Astrocyte of the cerebellum (primary cell): ENCODE measurements at regions not wholly inside any gene's neighbourhood (a gene's known extent, or its start where the extent isn't known, plus 50 kb on each side); places are given as distances from the start of the nearest gene placed in this dataset.
"Not testable (repeated sequence)": the region's sequence is repeated elsewhere in the genome, so short reads cannot be mapped to it uniquely, and the experiment has no call there.

ENCODE experiments used
- DNase-seq: peaks from one replicate; pipeline ENCODE4 v3.0.0-alpha.2; 2011; ENCODE audit warnings: low read depth
- H3K4me3 ChIP-seq: 2 replicates; pipeline ENCODE4 v1.5.1; 2011; ENCODE audit warnings: mild to moderate bottlenecking, low read depth, low read length, moderate library complexity
- in situ Hi-C: cut with HindIII; loops from 2 replicates; pipeline ENCODE4 v1.10.0; 2017; ENCODE audit warnings: low sequenced_read_pairs
- TF ChIP-seq, protein P1 (sequence below): IDR thresholded peaks from 2 replicates; pipeline ENCODE4 v1.5.1; 2012; ENCODE audit warnings: low read length, low read depth, moderate library complexity, mild to moderate bottlenecking; ENCODE audit errors: missing control alignments

GRCh38 chr10:8311526-8312070 is 257.1 kb downstream of the GATA3 start:
- no peak for DNase-seq
- in situ Hi-C loops: no loop called here
- TF ChIP-seq, protein P1, sequence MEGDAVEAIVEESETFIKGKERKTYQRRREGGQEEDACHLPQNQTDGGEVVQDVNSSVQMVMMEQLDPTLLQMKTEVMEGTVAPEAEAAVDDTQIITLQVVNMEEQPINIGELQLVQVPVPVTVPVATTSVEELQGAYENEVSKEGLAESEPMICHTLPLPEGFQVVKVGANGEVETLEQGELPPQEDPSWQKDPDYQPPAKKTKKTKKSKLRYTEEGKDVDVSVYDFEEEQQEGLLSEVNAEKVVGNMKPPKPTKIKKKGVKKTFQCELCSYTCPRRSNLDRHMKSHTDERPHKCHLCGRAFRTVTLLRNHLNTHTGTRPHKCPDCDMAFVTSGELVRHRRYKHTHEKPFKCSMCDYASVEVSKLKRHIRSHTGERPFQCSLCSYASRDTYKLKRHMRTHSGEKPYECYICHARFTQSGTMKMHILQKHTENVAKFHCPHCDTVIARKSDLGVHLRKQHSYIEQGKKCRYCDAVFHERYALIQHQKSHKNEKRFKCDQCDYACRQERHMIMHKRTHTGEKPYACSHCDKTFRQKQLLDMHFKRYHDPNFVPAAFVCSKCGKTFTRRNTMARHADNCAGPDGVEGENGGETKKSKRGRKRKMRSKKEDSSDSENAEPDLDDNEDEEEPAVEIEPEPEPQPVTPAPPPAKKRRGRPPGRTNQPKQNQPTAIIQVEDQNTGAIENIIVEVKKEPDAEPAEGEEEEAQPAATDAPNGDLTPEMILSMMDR: no peak
- no peak overlapping the region for H3K4me3 ChIP-seq

DNA sequence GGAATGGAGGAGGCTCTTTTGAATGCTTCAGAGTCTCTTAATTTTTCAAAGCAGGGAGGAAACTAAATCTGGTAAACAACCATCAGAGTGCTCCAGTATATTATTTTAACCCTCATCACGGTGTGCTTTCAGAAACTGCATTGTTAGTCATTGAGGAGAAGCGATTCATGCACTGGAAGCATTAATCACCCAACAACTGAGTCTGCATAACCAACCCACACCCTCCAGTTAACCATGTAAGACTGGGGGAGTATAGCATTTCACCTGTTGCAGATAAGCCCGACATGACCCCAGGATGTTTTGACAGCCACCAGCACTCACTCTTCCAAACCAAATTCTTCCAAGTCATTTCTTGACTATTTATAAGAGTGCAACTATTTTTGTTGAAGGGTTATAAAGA is 257.6 kb downstream of the GATA3 start:
- in situ Hi-C loops: no loop called here
- DNase-seq: no peak
- no peak overlapping the region for H3K4me3 ChIP-seq
- TF ChIP-seq, protein P1: no peak

DNA sequence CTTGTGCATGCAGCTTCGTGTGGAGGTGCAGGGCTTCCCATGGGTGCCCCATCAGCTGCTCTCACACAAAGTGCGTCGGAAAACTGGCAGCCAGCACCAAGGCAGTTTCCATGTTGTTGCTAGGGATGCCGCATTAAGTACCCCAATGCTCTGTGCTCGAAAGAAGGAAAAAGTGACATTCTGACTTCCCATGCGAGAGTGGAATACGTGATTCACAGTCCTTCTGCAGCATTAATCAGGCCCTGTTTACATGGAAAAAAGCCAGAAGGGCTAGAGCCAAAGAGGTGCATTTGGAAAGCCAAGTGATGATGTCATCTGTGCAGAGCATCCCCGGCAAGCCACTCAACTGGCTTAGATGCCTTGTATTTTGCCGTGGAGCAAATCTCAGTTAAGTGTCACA is 258.3 kb downstream of the GATA3 start:
- TF ChIP-seq, protein P1: no peak
- in situ Hi-C loops: no loop called here
- no peak overlapping the region for H3K4me3 ChIP-seq
- DNase-seq: no peak

GRCh38 chr10:8314486-8314885 is 260.0 kb downstream of the GATA3 start:
- in situ Hi-C loops: no loop called here
- TF ChIP-seq, protein P1: no peak
- no peak for DNase-seq
- no peak overlapping the region for H3K4me3 ChIP-seq

DNA sequence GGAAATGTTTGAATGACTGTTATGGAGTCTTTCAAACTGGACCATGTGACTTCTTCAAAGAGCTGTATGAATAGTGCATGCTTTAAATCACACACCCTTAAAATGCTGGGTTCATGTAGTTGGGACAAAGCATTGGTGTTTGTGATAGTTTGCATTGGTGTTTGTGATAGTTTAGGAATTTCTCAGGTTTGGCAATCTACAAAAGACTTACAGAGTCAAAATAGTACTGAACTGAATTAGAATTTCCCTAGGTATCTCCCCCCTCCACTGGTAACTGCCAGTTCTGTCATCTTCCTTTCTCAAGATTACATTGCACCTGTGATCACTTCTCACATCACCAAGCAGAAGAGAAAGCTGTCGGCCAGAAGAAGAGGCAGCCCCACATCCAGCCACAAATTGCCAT is 261.1 kb downstream of the GATA3 start:
- no peak overlapping the region for H3K4me3 ChIP-seq
- TF ChIP-seq, protein P1: no peak
- in situ Hi-C loops: no loop called here
- DNase-seq: no peak

DNA sequence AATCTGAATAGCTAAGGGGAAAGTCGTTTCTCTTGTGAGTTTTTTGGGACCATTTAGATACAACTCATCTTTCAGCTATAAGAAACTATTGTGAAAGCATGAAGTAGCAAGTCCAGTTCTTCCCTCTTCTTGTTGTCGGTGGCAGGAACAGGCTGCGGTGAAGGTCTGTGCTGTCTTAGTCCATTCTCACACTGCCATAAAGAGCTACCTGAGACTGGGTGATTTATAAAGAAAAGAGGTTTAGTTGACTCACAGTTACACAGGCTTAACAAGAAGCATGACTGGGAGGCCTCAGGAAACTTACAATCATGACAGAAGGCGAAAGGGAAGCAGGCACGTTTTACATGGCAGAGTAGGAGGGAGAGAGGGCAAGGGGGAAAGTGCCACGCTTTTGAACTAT is 261.8 kb downstream of the GATA3 start:
- in situ Hi-C loops: no loop called here
- no peak for DNase-seq
- TF ChIP-seq, protein P1: no peak
- no peak overlapping the region for H3K4me3 ChIP-seq

DNA sequence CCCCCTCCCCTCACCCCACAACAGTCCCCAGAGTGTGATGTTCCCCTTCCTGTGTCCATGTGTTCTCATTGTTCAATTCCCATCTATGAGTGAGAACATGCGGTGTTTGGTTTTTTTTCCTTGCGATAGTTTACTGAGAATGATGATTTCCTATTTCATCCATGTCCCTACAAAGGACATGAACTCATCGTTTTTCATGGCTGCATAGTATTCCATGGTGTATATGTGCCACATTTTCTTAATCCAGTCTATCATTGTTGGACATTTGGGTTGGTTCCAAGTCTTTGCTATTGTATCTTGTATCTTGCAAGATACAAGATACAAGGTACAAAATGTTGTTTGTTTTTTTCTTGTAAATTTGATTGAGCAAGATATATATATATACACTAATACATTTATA is 263.9 kb downstream of the GATA3 start:
- H3K4me3 ChIP-seq, in situ Hi-C loops, DNase-seq: not testable (repeated sequence)
